A549 (cell line): ENCODE measurements at regions not wholly inside any gene's neighbourhood (a gene's known extent, or its start where the extent isn't known, plus 50 kb on each side); places are given as distances from the start of the nearest gene placed in this dataset.
"Not testable (repeated sequence)": the region's sequence is repeated elsewhere in the genome, so short reads cannot be mapped to it uniquely, and the experiment has no call there.

Source experiments
- ATAC-seq, 2 experiments: fragments of 200-7000 bp in 1 of 2; fragments of >200 bp in 1 of 2; cut with Nextera tagmentation in 1 of 2; cut with Tn5 transposase in 1 of 2; 3 replicates each; pipeline versions ENCODE4 v1.8.0 to v1.9.1; 2018 to 2020; ENCODE audit warnings: mild to moderate bottlenecking in 1 of 2, moderate library complexity in 1 of 2
- CTCF ChIA-PET: fragments of 300-600 bp; sonication (Branson Sonifier 250); formaldehyde crosslinking; extraction: SDS; loops from one replicate; lab custom pipeline; 2021; ENCODE audit warnings: antibody characterized with exemption, inconsistent platforms; lab: Yijun Ruan, JAX
- POLR2A ChIA-PET: fragments of 350-600 bp; formaldehyde crosslinking; extraction: SDS; loops from one replicate; lab custom pipeline; 2021; ENCODE audit warnings: antibody characterized with exemption, inconsistent platforms; lab: Yijun Ruan, JAX
- DNase-seq, 2 experiments: peaks; one replicate each; pipeline versions ENCODE4 v3.0.0 to v3.0.0-alpha.2; 2011 to 2016; ENCODE audit warnings: low read depth in 1 of 2, low spot score in 1 of 2
- FAIRE-seq: peaks from 2 replicates; lab custom pipeline; 2011; peaks lifted over from hg19 to GRCh38; lab: Jason Lieb, UNC
- H3K27ac ChIP-seq, 2 experiments: fragments of >200 bp; sonication (Bioruptor Twin); formaldehyde crosslinking; 3 replicates each; pipeline ENCODE4 v1.5.1; 2016 to 2017
- H3K4me1 ChIP-seq: fragments of >200 bp; sonication (Bioruptor Twin); formaldehyde crosslinking; 3 replicates; pipeline ENCODE4 v1.6.1; 2016
- H3K4me2 ChIP-seq: fragments of >200 bp; sonication (Bioruptor Twin); formaldehyde crosslinking; 3 replicates; pipeline ENCODE4 v1.6.1; 2016
- H3K4me3 ChIP-seq: fragments of >200 bp; sonication (Bioruptor Twin); formaldehyde crosslinking; 3 replicates; pipeline ENCODE4 v1.5.1; 2016
- H3K9me3 ChIP-seq: fragments of >200 bp; sonication (Bioruptor Twin); formaldehyde crosslinking; 3 replicates; pipeline ENCODE4 v1.6.1; 2016
- CEBPB ChIP-seq, 2 experiments: fragments of >200 bp in 1 of 2; sonication (Bioruptor Twin) in 1 of 2; formaldehyde crosslinking in 1 of 2; IDR thresholded peaks; 2 replicates each; pipeline ENCODE4 v1.6.1; 2012 to 2016
- CHD2 ChIP-seq: fragments of 150-350 bp; IDR thresholded peaks from 2 replicates; pipeline ENCODE4 v1.6.1; 2014; ENCODE audit warnings: low read length; ENCODE audit not compliant: partially characterized antibody
- CHD4 ChIP-seq: fragments of 200-600 bp; sonication (generic); IDR thresholded peaks from 2 replicates; pipeline ENCODE4 v1.6.1; 2016; ENCODE audit warnings: antibody characterized with exemption, mild to moderate bottlenecking, borderline replicate concordance
- E2F6 ChIP-seq: IDR thresholded peaks from 2 replicates; pipeline ENCODE4 v1.6.1; 2012; ENCODE audit warnings: low read depth, borderline replicate concordance
- EHF ChIP-seq: fragments of 250-450 bp; sonication (Bioruptor Pico); IDR thresholded peaks from 2 replicates; pipeline ENCODE4 v1.5.0; 2020; ENCODE audit warnings: mild to moderate bottlenecking
- EP300 ChIP-seq, 2 experiments: fragments of >200 bp; sonication (Bioruptor Twin); formaldehyde crosslinking; IDR thresholded peaks; 2 replicates in 1 of 2; 3 replicates in 1 of 2; pipeline ENCODE4 v1.6.1; 2016 to 2017
- FOSB ChIP-seq: fragments of 250-450 bp; sonication (Bioruptor Pico); IDR thresholded peaks from 2 replicates; pipeline ENCODE4 v1.5.0; 2020; ENCODE audit warnings: mild to moderate bottlenecking, moderate library complexity
- FOSL2 ChIP-seq, 2 experiments: fragments of 450-650 bp in 1 of 2; fragments of >200 bp in 1 of 2; sonication (Bioruptor Twin) in 1 of 2; formaldehyde crosslinking; IDR thresholded peaks; 2 replicates each; pipeline versions ENCODE4 v1.5.0 to v1.6.1; 2016 to 2020; ENCODE audit warnings: mild to moderate bottlenecking in 1 of 2, moderate library complexity in 1 of 2
- FOXS1 ChIP-seq: fragments of 250-450 bp; sonication (Bioruptor Pico); IDR thresholded peaks from 2 replicates; pipeline ENCODE4 v1.5.0; 2020; ENCODE audit warnings: mild to moderate bottlenecking, moderate library complexity
- GATA3 ChIP-seq: IDR thresholded peaks from 2 replicates; pipeline ENCODE4 v1.6.1; 2012; ENCODE audit warnings: borderline replicate concordance
- HDAC2 ChIP-seq: fragments of 200-600 bp; sonication (generic); IDR thresholded peaks from 2 replicates; pipeline ENCODE4 v1.6.1; 2016
- HES2 ChIP-seq: fragments of >200 bp; sonication (Bioruptor Twin); formaldehyde crosslinking; IDR thresholded peaks from 2 replicates; pipeline ENCODE4 v1.6.1; 2016
- HEYL ChIP-seq: fragments of 250-450 bp; sonication (Bioruptor Pico); IDR thresholded peaks from 2 replicates; pipeline ENCODE4 v1.8.0; 2021; ENCODE audit warnings: mild to moderate bottlenecking, moderate library complexity
- HOXB13 ChIP-seq: fragments of 250-450 bp; sonication (Bioruptor Pico); IDR thresholded peaks from 2 replicates; pipeline ENCODE4 v1.5.0; 2020; ENCODE audit warnings: low read depth, mild to moderate bottlenecking, moderate library complexity
- HOXB5 ChIP-seq: fragments of 250-450 bp; sonication (Bioruptor Pico); IDR thresholded peaks from 2 replicates; pipeline ENCODE4 v1.5.0; 2020; ENCODE audit warnings: mild to moderate bottlenecking, moderate library complexity
- JUNB ChIP-seq: fragments of >200 bp; sonication (Bioruptor Twin); formaldehyde crosslinking; IDR thresholded peaks from 2 replicates; pipeline ENCODE4 v1.6.1; 2016
- MAFK ChIP-seq: fragments of 450-650 bp; IDR thresholded peaks from 2 replicates; pipeline ENCODE4 v1.6.1; 2014; ENCODE audit not compliant: partially characterized antibody
- MAX ChIP-seq: IDR thresholded peaks from 2 replicates; pipeline ENCODE4 v1.6.1; 2012
- MAZ ChIP-seq: fragments of 150-350 bp; IDR thresholded peaks from 2 replicates; pipeline ENCODE4 v1.6.1; 2014; ENCODE audit warnings: antibody characterized with exemption, low read depth, low read length, borderline replicate concordance
- NFE2L2 ChIP-seq: fragments of 150-350 bp; conservative IDR thresholded peaks from 2 replicates; pipeline ENCODE4 v1.6.1; 2014; ENCODE audit warnings: low read length
- NPAS2 ChIP-seq: fragments of 250-450 bp; sonication (Bioruptor Pico); IDR thresholded peaks from 2 replicates; pipeline ENCODE4 v1.8.0; 2022; ENCODE audit warnings: mild to moderate bottlenecking, moderate library complexity, borderline replicate concordance
- PHF8 ChIP-seq: fragments of 200-600 bp; sonication (generic); IDR thresholded peaks from 2 replicates; pipeline ENCODE4 v1.6.1; 2016; ENCODE audit warnings: low read depth, mild to moderate bottlenecking, antibody characterized with exemption, moderate library complexity, borderline replicate concordance
- POLR2AphosphoS2 ChIP-seq: conservative IDR thresholded peaks from 2 replicates; pipeline ENCODE4 v1.6.1; 2012; ENCODE audit warnings: low read length, improper control_type of control experiment, inconsistent platforms
- RARB ChIP-seq: fragments of 250-450 bp; sonication (Bioruptor Pico); IDR thresholded peaks from 2 replicates; pipeline ENCODE4 v1.8.0; 2021; ENCODE audit warnings: mild to moderate bottlenecking, moderate library complexity
- REST ChIP-seq: fragments of 200-600 bp; sonication (generic); IDR thresholded peaks from 2 replicates; pipeline ENCODE4 v1.6.1; 2016; ENCODE audit warnings: antibody characterized with exemption, mild to moderate bottlenecking, moderate library complexity
- RNF2 ChIP-seq: fragments of 200-600 bp; sonication (generic); IDR thresholded peaks from 2 replicates; pipeline ENCODE4 v1.6.1; 2016; ENCODE audit warnings: low read depth, mild to moderate bottlenecking, antibody characterized with exemption, moderate library complexity, borderline replicate concordance
- SMC3 ChIP-seq: fragments of >200 bp; sonication (Bioruptor Twin); formaldehyde crosslinking; IDR thresholded peaks from 3 replicates; pipeline ENCODE4 v1.6.1; 2018; ENCODE audit warnings: inconsistent platforms
- TFCP2L1 ChIP-seq: fragments of 250-450 bp; sonication (Bioruptor Pico); IDR thresholded peaks from 2 replicates; pipeline ENCODE4 v1.5.0; 2021; ENCODE audit warnings: mild to moderate bottlenecking
- ZSCAN20 ChIP-seq: fragments of 250-450 bp; sonication (Bioruptor Pico); IDR thresholded peaks from 2 replicates; pipeline ENCODE4 v1.8.0; 2022; ENCODE audit warnings: mild to moderate bottlenecking, moderate library complexity
- WGBS: methylation state at CpG from one replicate; pipeline ENCODE4 v1.1.6; 2017; ENCODE audit errors: missing lambda C conversion rate; 5-methylcytosine and 5-hydroxymethylcytosine counted together

- WGBS, result 97% methylated on average over 5 of the region's 5 CpGs
- H3K27ac ChIP-seq, result no peak overlapping the region
- H3K4me3 ChIP-seq, result no peak overlapping the region
- H3K4me1 ChIP-seq, result no peaks in the 10 kb centered on the region
- no peak overlapping the region for H3K4me2 ChIP-seq
- no peak for TF ChIP-seq FOXS1 (CRISPR knock-in tag)
- TF ChIP-seq TFCP2L1 (CRISPR knock-in tag), result no peak
- no peak for TF ChIP-seq SMC3
- no peak for TF ChIP-seq POLR2AphosphoS2
- TF ChIP-seq CHD4, result no peak
- no peak for TF ChIP-seq NPAS2 (CRISPR knock-in tag)
- no peak for TF ChIP-seq MAX
- no peak for TF ChIP-seq HES2
- TF ChIP-seq FOSL2 (IDR thresholded peaks at IDR 0.05), result no peak
- TF ChIP-seq FOSL2 (CRISPR knock-in tag; IDR thresholded peaks at IDR 0.05), result no peak
- no peak for TF ChIP-seq HOXB5 (CRISPR knock-in tag)
- no peak for TF ChIP-seq GATA3
- TF ChIP-seq MAZ, result no peak
- TF ChIP-seq JUNB, result no peak
- no peak for TF ChIP-seq CHD2
- no peak for TF ChIP-seq EHF
- TF ChIP-seq NFE2L2, result no peak
- ChIA-PET POLR2A (no interaction called here), CTCF (interaction anchor here (0.7 kb wide), 1 partner anchor 911 kb away, joined by 4 read pairs; no protein-coding TSS in a partner anchor)
- H3K9me3 ChIP-seq, result no peaks in the 10 kb centered on the region
- DNase-seq, result no peak
- no peak for ATAC-seq
- no peak for FAIRE-seq
These were observed 143.6 kb upstream of the SALL4 start for GRCh38 chr20:51945881-51946280.

GRCh38 chr20:51945177-51945576 is 142.9 kb upstream of the SALL4 start:
- TF ChIP-seq HOXB5 (CRISPR knock-in tag), result no peak
- no peak for TF ChIP-seq HEYL (CRISPR knock-in tag)
- TF ChIP-seq HDAC2, result no peak
- TF ChIP-seq RARB, result no peak
- POLR2A ChIA-PET, result no interaction called here
- FAIRE-seq (no peak), DNase-seq (no peak), ATAC-seq (no peak)
- Histone ChIP-seq H3K4me1 (no peaks in the 10 kb centered on the region), H3K4me3 (no peak overlapping the region), H3K27ac (no peak overlapping the region), H3K9me3 (no peaks in the 10 kb centered on the region), H3K4me2 (no peak overlapping the region)
- WGBS, result 91% methylated on average over 5 of the region's 5 CpGs
- CTCF ChIA-PET, result interaction anchor here (0.6 to 0.7 kb wide), 2 partner anchors 16 to 910 kb away, joined by 3 to 4 read pairs; no protein-coding TSS in a partner anchor

- Histone ChIP-seq H3K27ac (no peak overlapping the region), H3K4me1 (peaks cover 2% of the 10 kb centered on the region; the same call in 2 of the 3 replicates), H3K9me3 (no peaks in the 10 kb centered on the region), H3K4me2 (no peak overlapping the region), H3K4me3 (no peak overlapping the region)
- no peak for FAIRE-seq
- POLR2A ChIA-PET, result no interaction called here
- CTCF ChIA-PET, result no interaction called here
- DNase-seq, result no peak
- TF ChIP-seq EHF, result no peak
- TF ChIP-seq NFE2L2, result no peak
- TF ChIP-seq PHF8, result no peak
- TF ChIP-seq ZSCAN20 (CRISPR knock-in tag), result no peak
- no peak for TF ChIP-seq HDAC2
- TF ChIP-seq SMC3, result no peak
- no peak for TF ChIP-seq CEBPB (IDR thresholded peaks at IDR 0.05)
- TF ChIP-seq RNF2, result no peak
- no peak for TF ChIP-seq E2F6
- TF ChIP-seq JUNB, result no peak
- TF ChIP-seq HOXB13, result no peak
- no peak for TF ChIP-seq EP300 (IDR thresholded peaks at IDR 0.05)
- TF ChIP-seq RARB, result no peak
- TF ChIP-seq NPAS2 (CRISPR knock-in tag), result no peak
- TF ChIP-seq MAFK, result no peak
- TF ChIP-seq REST, result no peak
- TF ChIP-seq FOSB, result no peak
- no peak for ATAC-seq
- WGBS, result 92% methylated on average over 5 of the region's 5 CpGs
These were observed 141.4 kb upstream of the SALL4 start for GRCh38 chr20:51943761-51944160.

GRCh38 chr20:51943326-51943725 is 141.0 kb upstream of the SALL4 start:
- WGBS, result 79% methylated on average over 6 of the region's 6 CpGs
- DNase-seq, H3K4me3 ChIP-seq, ATAC-seq, H3K4me1 ChIP-seq, H3K4me2 ChIP-seq, H3K9me3 ChIP-seq, CTCF ChIA-PET, FAIRE-seq, H3K27ac ChIP-seq, POLR2A ChIA-PET: not testable (repeated sequence)
